Glomerular endothelial cell (primary cell): ENCODE measurements at regions not wholly inside any gene's neighbourhood (a gene's known extent, or its start where the extent isn't known, plus 50 kb on each side); places are given as distances from the start of the nearest gene placed in this dataset.
A peak's percentile ranks its signal among the peaks of the same experiment; 100 is the strongest.

Experiments used
- DNase-seq: peaks from one replicate; pipeline ENCODE4 v3.0.0-alpha.2; 2011; ENCODE audit warnings: low read depth, low spot score; ENCODE audit errors: extremely low read depth

- no peak for DNase-seq
Observed at GRCh38 chr11:103659743-103660142, 376.7 kb upstream of the DDI1 start.

DNA sequence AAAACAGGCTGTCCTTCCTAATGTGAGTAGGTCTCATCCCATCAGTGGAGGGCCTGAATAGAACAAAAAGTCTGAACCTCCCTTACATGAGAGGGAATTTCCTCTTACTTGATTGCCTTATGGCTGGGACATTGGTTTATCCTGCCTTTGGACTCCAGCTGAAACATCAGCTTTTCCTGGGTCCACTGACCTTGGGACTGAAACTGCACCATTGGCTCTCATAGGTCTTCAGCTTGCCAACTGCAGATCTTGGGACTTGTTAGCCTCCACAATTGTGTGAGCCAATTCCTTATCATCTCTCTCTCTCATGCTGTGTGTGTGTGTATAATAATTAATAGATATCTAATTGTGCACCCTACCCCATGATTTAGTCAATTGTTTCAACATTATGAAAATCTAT is 375.3 kb upstream of the DDI1 start:
- DNase-seq = no peak

- DNase-seq = no peak
Observed at GRCh38 chr11:103661991-103662390, 374.4 kb upstream of the DDI1 start.

DNA sequence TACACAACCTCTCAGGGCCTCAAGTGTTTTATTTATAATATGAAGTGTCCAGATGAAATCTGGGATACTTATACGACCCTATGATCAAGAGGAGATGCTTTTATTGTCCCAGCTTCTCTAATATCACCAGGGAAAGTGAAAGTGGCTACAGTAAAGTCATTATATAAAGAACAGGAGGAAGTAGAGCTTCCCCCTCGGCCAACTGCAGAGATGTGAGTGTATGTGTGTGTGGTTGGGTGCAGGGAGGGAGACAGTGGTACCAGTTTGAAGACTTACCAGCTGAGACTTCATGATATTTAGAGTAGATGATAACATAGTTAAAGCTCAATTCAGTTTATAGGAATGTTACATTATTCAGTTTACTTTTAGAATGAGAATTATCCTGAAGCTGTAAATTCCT is 373.6 kb upstream of the DDI1 start:
- DNase-seq = no peak

- DNase-seq = no peak
Observed at GRCh38 chr11:103668859-103669258, 367.6 kb upstream of the DDI1 start.

DNA sequence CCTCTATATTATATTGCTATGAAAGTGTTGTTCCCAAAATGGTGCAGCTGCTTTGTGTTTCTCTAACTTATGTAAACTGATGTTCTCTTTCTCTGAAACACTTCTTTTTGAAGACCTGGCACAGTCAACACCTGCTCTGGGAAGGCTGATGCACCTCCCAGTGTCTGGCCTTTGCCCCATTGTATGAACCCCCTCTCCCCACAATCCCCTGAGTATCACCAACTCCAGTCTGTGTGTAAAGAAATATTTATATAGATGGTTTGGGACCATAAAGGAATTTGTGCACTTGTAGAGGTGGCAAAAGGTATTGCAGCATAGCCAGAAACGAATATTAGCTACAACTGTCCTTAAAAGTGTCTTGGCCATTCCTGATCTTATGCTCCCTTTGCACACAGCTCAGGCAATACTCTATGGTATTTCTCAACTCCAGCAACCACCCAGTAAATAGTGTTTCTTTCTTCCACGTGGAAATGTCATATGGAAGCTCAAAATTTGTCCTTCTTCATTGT is 365.2 kb upstream of the DDI1 start:
- DNase-seq = no peak

GRCh38 chr11:103673773-103674172 is 362.7 kb upstream of the DDI1 start:
- peak; percentile 44 for DNase-seq

DNA sequence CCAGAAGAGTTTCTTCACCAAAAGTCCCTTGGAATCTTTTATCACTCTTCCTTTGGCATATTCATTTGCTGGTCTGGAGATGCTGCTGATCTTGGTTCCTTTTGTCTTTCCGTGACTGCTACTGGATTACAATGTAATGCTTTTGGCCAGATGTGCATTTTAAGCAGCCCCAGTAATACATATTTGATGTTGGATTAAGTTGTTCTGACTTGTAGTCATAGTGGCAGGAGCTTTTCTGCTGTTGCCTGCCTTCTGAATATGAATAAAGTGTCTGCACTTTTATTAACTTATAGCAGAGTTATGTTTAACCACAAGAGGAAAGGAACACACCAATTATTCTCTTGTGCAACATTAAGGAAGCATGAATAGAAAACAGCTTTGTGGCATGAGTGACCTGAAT is 360.0 kb upstream of the DDI1 start:
- DNase-seq = no peak

DNA sequence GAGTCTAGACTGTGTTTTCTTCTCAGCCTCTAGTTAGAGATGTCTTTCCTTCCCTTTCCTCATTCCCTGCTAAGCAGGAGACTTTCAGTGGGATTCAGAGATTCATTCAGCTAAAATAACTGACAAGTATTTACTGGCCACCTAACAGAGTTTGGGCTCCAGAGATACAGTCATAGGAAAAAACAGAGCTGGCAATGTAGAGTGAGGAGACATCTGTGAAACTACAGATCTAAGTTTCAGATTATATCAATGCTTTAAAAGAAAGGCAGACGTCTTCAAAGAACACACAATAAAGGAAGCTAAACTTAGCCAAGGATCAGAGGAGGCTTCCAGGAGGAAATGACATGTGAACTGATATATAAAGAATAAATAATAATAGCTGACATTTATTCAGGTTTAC is 355.6 kb upstream of the DDI1 start:
- no peak for DNase-seq

DNA sequence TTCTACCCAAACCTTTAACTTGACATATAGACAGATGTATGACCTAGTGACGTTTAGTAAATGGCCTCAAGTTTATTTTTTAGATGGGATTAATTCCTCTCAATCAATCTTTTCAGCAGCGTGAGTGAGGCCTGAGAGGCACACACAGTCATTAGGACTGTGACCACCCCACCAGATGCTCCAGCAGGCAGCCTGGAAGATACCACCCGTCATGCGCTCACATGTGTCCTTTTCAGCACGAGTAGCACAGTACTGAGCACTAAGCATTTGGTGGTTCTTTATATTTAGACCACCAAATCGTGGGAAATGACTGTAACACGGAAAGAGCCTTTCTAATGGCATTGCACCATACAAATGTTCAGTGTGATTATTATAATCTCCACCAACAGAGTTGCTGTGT is 354.6 kb upstream of the DDI1 start:
- no peak for DNase-seq

DNA sequence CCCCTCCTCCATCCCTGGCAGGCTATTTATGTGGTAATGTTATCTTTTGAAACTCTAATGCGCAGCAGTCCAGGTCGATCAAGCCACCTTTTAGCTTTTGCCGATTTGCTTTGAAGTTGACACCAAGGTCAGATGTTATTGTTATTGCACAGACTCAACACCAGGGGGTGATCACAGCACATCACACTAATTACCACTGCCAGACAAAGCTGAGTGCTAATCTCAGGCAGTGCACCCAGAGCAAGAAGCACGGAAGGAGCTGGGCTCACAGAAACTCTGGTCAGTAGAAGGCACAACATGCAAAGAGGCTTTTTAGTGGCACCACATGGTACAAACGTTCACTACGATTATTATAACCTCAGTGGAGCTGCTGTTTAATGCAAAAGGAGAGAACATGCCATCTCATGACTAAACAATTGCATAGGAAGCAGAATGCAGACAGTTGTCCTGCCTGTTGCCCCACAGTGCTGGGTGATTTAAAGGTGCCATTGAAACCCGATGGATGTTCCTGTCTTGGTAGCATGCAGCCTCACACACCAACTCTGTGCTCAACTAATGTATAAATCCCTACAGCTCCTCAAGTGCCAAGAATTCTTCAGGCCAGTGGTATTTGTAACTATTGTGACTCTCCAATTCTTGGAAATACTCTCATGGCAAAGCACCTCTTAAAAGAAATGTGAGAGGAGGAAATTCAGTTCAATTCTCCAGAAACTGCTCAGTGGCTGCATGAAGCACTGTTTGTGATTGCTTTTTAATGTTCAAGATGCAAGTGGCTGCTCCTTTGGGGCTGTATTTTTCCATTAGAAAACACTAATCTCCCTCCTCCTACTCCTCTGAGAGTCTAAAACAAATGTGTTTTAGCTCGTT is 353.9 kb upstream of the DDI1 start:
- peak; percentile 72 for DNase-seq

DNA sequence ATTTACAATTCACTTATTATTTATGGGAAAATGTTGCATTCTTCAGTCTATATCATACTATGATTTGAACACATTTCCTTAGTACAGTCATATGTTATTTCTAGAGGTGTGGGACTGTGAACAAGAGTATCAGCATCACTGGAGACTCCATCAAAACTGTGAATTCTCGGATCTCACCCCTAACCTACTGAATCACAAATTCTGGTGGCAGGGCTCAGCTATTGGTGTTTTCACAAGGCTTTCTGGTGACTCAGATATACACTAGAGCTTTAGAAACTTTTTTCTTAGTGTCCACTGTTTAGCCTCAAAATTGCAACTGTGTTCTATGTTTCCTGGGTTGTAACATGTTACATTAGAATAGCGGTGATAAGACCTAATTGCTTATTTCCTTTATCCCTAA is 352.9 kb upstream of the DDI1 start:
- DNase-seq = no peak

DNA sequence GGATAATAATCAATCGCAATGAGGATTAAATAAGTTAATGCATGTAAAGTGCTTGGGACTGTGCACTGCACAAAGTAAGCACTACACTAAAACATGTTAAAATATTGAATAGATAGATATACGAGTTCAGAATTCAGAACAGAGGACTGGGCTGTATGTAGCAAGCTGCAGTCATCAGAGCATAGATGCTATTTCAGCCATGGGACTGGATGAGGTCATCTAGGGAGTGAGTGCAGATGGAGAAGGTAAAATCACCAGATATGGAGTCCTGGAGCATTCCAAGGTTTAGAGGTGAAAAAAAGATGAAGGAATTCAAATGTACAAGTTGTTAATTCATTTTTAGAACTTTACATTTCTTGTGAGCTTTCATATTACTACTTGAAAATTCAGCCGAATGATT is 347.5 kb upstream of the DDI1 start:
- DNase-seq = no peak

- no peak for DNase-seq
Observed at GRCh38 chr11:103690356-103690755, 346.1 kb upstream of the DDI1 start.

GRCh38 chr11:103696123-103696522 is 340.3 kb upstream of the DDI1 start:
- DNase-seq = no peak

GRCh38 chr11:103699216-103699615 is 337.2 kb upstream of the DDI1 start:
- no peak for DNase-seq

DNA sequence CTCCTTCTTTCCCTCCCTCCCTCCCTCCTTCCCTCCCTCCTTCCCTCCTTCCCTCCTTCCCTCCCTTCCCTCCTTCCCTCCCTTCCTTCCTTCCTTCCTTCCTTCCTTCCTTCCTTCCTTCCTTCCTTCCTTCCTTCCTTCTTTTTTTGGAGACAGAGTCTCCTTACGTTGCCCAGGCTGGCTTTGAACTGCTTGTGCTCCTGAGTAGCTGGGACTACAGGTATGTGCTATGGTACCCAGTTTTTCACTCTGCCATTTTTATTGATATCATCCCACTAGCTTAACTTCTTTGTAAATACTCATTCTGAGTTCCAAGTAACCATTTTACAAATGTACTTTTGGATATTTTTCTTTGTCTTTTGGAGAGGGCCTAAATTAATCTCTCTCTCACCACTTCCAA is 336.8 kb upstream of the DDI1 start:
- no peak for DNase-seq

DNA sequence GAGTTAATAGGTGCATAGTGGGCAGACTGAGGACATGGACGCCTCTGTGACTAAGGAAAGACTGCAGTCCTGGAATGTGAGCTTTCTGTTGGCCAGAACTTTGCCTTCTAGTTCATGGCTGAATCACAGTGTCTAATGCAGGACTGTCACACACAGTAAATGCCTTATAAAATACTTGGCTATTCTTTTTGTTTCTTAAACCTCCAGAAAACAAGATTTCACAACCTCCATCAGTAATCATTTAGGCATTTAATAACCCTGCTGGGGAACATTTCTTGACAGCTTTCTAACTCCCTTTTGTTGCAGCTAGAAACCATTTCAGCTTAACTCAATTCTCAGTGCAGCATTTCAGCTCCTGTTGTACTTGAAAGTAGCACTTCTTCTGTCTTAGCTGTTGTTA is 335.8 kb upstream of the DDI1 start:
- no peak for DNase-seq

DNA sequence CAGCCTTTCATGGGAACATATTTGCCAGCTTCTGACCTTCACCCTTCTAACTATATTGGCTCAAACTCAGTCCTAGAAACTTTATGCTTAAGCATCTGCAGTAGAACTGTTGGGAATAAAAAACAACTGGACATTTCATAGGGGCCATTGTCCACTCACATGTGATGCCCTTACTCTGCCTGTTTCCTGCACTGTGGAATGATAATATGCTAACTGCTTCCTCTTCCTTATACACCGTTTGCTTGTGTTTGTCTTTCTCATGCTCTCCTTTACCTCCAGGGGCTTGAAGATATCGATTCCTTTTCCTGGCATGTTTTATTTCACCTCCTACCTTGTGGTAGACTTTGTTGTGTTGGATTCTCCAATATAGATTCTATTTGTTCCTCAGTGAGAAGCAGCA is 333.0 kb upstream of the DDI1 start:
- DNase-seq = no peak

DNA sequence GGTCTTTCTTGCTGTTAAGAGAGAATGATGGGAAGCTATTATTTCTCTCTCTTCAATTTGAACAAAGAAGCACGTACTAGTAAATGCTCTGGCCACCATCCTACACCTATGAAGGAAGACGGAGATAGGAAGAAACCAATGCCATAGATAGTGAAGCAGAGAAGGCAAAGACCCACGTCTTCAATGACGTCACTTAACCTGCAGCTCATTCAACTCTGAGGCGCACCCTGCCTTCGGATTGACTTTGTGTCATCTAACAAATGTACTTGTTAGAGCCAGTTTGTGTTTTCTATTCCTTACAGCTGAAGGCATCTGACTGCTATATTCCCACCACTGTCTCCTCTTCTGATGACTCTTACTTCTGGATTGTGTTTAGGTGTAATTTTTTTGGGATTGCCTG is 332.5 kb upstream of the DDI1 start:
- no peak for DNase-seq

DNA sequence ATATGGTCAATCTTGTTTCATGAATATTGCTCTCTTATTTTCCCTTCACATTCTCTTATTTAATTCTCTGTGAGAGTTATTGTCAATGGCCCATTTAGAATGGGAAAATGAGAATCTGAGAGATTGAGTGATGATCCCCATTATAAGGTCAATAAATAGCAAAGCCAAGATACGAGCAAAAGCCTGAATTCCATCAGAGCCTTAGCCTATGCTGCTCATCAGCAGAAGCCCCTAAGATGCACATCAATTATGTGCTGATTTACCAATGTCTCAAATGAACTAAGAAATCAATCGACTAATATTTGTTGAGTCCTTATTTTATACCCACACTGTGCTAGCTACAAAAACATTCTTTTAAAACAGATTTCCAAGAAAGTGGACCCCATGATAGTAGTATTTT is 330.8 kb upstream of the DDI1 start:
- no peak for DNase-seq

- DNase-seq = no peak
Observed at GRCh38 chr11:103709371-103709770, 327.1 kb upstream of the DDI1 start.

GRCh38 chr11:103714246-103714645 is 322.2 kb upstream of the DDI1 start:
- no peak for DNase-seq
